Type B pancreatic cell (in vitro differentiated cells): ENCODE measurements at regions not wholly inside any gene's neighbourhood (a gene's known extent, or its start where the extent isn't known, plus 50 kb on each side); places are given as distances from the start of the nearest gene placed in this dataset.
"Not testable (repeated sequence)": the region's sequence is repeated elsewhere in the genome, so short reads cannot be mapped to it uniquely, and the experiment has no call there.

Experiments
- DNase-seq: peaks from one replicate; pipeline ENCODE4 v3.0.0; 2021; ENCODE audit warnings: mixed read lengths; ENCODE audit not compliant: unreplicated experiment; ENCODE audit errors: extremely low spot score
- H3K27ac Mint-ChIP-seq: 2 replicates; pipeline ENCODE4 v1.8.0; 2021; ENCODE audit warnings: mild to moderate bottlenecking, mixed read lengths
- H3K27me3 Mint-ChIP-seq: 2 replicates; pipeline ENCODE4 v1.8.0; 2021; ENCODE audit warnings: mixed read lengths
- H3K36me3 Mint-ChIP-seq: 2 replicates; pipeline ENCODE4 v1.8.0; 2021; ENCODE audit warnings: mixed read lengths
- H3K4me1 Mint-ChIP-seq: one replicate; pipeline ENCODE4 v1.8.0; 2021; ENCODE audit warnings: mixed read lengths; ENCODE audit not compliant: unreplicated experiment
- H3K4me3 Mint-ChIP-seq: 2 replicates; pipeline ENCODE4 v1.8.0; 2021; ENCODE audit warnings: mild to moderate bottlenecking, mixed read lengths
- H3K9me3 Mint-ChIP-seq: 2 replicates; pipeline ENCODE4 v1.8.0; 2021; ENCODE audit warnings: mixed read lengths
- TF ChIP-seq, protein P1 (sequence below): fragments of 200-600 bp; sonication (generic); conservative IDR thresholded peaks from 2 replicates; pipeline ENCODE4 v1.5.0; 2021; ENCODE audit warnings: antibody characterized with exemption, mild to moderate bottlenecking

DNA sequence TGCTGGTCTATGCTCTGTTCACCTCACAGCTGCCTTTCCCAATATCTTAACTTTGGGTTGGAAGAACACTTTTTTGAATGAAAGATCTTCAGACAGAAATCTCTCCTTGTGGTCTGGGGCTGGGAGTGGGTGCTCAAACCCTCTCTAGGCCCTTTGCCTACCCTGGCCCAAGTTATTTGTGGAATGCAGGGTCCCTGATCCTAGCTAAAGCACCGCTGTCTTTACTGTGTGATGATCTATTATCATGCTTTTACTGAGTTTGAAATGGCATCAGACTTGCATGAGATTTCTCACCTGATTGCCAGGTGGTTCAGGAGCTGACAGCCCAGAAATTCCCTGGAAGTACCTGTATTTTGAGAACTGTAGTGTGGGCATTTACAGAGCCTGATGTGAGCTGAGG lies 412.7 kb upstream of the ONECUT1 start:
- Mint-ChIP-seq H3K9me3 (no peaks in the 10 kb centered on the region), H3K27ac (no peak overlapping the region), H3K36me3 (no peaks in the 10 kb centered on the region), H3K4me3 (no peak overlapping the region), H3K27me3 (peaks cover 47% of the 10 kb centered on the region), H3K4me1 (no peaks in the 10 kb centered on the region)
- DNase-seq, result no peak
- TF ChIP-seq, protein P1, sequence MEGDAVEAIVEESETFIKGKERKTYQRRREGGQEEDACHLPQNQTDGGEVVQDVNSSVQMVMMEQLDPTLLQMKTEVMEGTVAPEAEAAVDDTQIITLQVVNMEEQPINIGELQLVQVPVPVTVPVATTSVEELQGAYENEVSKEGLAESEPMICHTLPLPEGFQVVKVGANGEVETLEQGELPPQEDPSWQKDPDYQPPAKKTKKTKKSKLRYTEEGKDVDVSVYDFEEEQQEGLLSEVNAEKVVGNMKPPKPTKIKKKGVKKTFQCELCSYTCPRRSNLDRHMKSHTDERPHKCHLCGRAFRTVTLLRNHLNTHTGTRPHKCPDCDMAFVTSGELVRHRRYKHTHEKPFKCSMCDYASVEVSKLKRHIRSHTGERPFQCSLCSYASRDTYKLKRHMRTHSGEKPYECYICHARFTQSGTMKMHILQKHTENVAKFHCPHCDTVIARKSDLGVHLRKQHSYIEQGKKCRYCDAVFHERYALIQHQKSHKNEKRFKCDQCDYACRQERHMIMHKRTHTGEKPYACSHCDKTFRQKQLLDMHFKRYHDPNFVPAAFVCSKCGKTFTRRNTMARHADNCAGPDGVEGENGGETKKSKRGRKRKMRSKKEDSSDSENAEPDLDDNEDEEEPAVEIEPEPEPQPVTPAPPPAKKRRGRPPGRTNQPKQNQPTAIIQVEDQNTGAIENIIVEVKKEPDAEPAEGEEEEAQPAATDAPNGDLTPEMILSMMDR, result no peak

DNA sequence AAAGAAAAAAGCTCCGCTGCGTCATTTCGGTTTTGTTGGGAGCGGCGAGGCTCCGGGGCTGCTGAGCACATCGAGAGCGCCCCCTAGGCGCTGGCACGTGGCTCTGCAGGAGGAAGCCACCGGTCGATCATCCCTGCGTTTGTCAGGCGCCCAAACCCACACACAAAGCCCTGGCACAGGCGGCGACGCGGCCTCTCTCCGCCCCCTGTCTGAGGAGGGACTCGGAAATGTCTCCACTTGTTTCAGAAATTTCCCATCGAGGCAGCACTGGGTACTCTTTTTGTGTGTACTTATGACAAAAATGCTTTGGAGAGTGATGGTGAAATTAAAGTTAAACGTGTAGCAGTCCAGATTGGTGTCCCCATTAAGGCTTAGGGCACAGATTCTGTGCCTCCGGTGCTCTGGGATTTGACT lies 407.3 kb upstream of the ONECUT1 start:
- peaks cover 76% of the 10 kb centered on the region for H3K27me3 Mint-ChIP-seq
- H3K27ac Mint-ChIP-seq, result no peak overlapping the region
- H3K36me3 Mint-ChIP-seq, result no peaks in the 10 kb centered on the region
- H3K9me3 Mint-ChIP-seq, result peaks cover 4% of the 10 kb centered on the region
- H3K4me3 Mint-ChIP-seq, result peak overlapping the region; percentile 59
- TF ChIP-seq, protein P1, result peak; percentile 99
- H3K4me1 Mint-ChIP-seq, result no peaks in the 10 kb centered on the region
- peak; percentile 75 for DNase-seq

DNA sequence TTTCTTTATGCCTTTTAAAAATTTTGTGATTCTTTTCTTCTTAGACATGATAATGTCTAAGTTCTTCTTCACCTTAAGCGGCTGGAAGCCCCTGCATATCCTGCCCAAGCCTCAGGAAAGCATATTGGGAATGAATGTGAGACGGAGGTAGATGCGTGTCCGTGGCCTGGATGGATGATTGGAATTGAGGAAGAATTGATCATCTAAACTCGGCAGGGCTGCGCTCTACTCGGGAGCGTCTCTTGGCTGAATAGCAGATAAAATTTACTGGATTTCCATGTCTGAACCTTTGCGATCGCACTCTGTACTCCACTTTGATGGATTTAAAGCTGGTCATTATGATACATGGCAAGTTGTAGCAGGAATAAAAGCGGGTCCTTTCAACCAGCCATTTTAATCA lies 406.7 kb upstream of the ONECUT1 start:
- TF ChIP-seq, protein P1, result no peak
- Mint-ChIP-seq H3K36me3 (no peaks in the 10 kb centered on the region), H3K9me3 (peaks cover 4% of the 10 kb centered on the region), H3K27ac (no peak overlapping the region), H3K4me1 (no peaks in the 10 kb centered on the region), H3K4me3 (no peak overlapping the region), H3K27me3 (peaks cover 70% of the 10 kb centered on the region)
- no peak for DNase-seq

DNA sequence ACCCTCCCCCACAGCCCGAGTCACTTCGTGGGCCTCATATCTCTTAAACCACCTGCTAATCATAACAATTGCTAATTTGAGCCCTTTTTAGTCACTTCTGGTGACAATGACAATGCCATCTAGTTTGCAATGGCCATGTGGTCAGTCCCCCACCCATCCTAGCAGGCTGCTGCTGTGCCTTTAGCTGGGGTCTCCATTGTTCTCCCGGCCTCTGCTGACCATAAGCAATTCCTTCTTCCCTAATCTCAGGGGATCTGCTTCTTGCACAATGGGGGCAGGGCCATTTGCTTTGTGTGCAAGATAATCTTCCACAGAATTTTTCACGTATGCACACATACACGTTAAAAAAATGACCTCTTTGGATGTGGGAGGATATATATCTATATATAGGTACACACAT lies 406.1 kb upstream of the ONECUT1 start:
- DNase-seq, result no peak
- peaks cover 4% of the 10 kb centered on the region for H3K9me3 Mint-ChIP-seq
- no peak overlapping the region for H3K27ac Mint-ChIP-seq
- H3K4me1 Mint-ChIP-seq, result no peaks in the 10 kb centered on the region
- TF ChIP-seq, protein P1, result no peak
- no peaks in the 10 kb centered on the region for H3K36me3 Mint-ChIP-seq
- H3K27me3 Mint-ChIP-seq, result peaks cover 64% of the 10 kb centered on the region
- H3K4me3 Mint-ChIP-seq, result no peak overlapping the region

DNA sequence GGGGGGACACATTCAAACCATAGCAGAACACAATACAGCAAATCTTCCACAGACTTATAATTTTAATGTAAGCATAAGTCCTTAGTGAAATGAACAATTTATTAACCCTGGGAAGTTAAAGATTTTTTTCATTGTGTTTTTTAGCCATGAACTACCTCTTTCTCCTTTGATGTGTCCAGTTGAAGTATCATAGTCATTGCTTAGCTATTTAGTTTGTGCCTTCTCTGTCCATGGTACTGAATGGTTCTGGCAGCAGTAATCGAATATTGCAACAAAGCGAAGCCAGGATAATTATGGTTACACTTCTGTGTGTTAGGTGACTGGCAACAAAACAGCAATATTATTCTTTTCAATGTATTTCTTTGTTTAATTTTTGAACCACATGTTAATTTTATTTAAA lies 403.0 kb upstream of the ONECUT1 start:
- Mint-ChIP-seq H3K27me3 (peaks cover 43% of the 10 kb centered on the region), H3K27ac (no peak overlapping the region), H3K36me3 (no peaks in the 10 kb centered on the region), H3K9me3 (peaks cover 4% of the 10 kb centered on the region), H3K4me3 (no peak overlapping the region), H3K4me1 (no peaks in the 10 kb centered on the region)
- DNase-seq, result no peak
- TF ChIP-seq, protein P1, result no peak

DNA sequence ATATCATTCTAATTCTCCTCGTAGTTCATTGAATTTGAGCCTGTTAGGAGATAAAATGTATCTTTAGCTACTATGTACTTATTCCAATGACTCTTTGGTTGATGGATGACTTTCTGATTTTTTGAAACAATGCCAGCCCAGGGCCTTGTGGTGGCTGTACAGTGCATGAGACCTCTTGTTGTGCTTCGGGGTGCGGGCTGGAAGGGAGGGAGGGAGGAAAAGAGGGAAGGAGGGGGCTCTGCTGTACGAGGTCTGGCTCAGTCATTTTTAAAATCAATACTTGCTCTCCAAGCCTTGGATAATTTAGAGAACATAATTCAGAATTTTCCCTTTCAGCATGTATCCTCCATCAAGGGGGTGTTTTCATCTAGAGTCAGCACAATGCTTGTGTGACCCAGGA lies 399.7 kb upstream of the ONECUT1 start:
- TF ChIP-seq, protein P1, result no peak
- Mint-ChIP-seq H3K4me1 (no peaks in the 10 kb centered on the region), H3K4me3 (no peak overlapping the region), H3K27ac (no peak overlapping the region), H3K27me3 (peaks cover 11% of the 10 kb centered on the region), H3K9me3 (peaks cover 4% of the 10 kb centered on the region), H3K36me3 (no peaks in the 10 kb centered on the region)
- no peak for DNase-seq

DNA sequence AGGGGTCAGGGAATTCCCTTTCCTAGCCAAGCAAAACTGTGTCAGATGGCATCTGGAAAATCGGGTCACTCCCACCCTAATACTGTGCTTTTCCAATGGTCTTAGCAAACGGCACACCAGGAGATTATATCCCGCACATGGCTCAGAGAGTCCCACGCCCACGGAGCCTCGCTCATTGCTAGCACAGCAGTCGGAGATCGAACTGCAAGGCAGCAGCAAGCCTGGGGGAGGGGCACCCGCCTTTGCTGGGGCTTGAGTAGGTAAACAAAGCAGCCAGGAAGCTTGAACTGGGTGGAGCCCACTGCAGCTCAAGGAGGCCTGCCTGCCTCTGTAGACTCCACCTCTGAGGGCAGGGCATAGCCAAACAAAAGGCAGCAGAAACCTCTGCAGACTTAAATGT lies 393.3 kb upstream of the ONECUT1 start:
- H3K36me3 Mint-ChIP-seq, H3K27ac Mint-ChIP-seq, H3K27me3 Mint-ChIP-seq, H3K9me3 Mint-ChIP-seq, DNase-seq, H3K4me3 Mint-ChIP-seq, H3K4me1 Mint-ChIP-seq: not testable (repeated sequence)
